ENCODE measurements at regions not wholly inside any gene's neighbourhood (a gene's known extent, or its start where the extent isn't known, plus 50 kb on each side); places are given as distances from the start of the nearest gene placed in this dataset.

GRCh38 chr5:8765886-8766285 lies 780.0 kb downstream of the SEMA5A start:
- TF ChIP-seq CTCF (IDR thresholded peaks at IDR 0.05) = no peak
- Histone ChIP-seq H3K4me3 (no peak overlapping the region), H3K9me3 (no peaks in the 10 kb centered on the region), H3K36me3 (no peaks in the 10 kb centered on the region), H3K27ac (no peak overlapping the region), H3K27me3 (no peaks in the 10 kb centered on the region), H3K4me1 (no peaks in the 10 kb centered on the region)
- no peak for DNase-seq
- intact Hi-C loops (cut with DNase I; ENCODE audit: low total_unique reads) = no loop called here

- intact Hi-C loops (cut with DNase I; ENCODE audit: low total_unique reads) = no loop called here
- H3K36me3 ChIP-seq = no peaks in the 10 kb centered on the region
- no peak overlapping the region for H3K27ac ChIP-seq
- H3K9me3 ChIP-seq = no peaks in the 10 kb centered on the region
- no peak for TF ChIP-seq CTCF (IDR thresholded peaks at IDR 0.05)
- H3K27me3 ChIP-seq = no peaks in the 10 kb centered on the region
- H3K4me1 ChIP-seq = no peaks in the 10 kb centered on the region
- no peak overlapping the region for H3K4me3 ChIP-seq
- DNase-seq = no peak
Measured at GRCh38 chr5:8766448-8766847, 779.4 kb downstream of the SEMA5A start.

DNA sequence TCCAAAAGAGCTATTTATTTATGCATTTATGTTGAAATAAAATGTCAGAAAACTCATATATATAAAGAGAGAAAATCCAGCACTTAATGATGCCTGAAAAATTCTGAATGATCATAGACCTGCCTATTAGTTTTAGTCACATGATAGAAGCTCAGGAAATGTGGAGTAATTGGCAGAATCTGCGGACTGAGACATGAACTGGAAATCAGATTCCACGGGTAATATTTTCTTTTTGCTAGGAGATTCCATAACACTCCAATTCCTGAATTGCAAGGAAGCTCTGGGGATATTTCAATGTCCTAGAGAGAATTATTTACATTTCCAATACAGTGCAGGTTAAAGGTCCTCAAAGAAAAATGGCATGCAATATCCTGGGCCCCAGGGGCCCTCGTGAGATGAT lies 778.8 kb downstream of the SEMA5A start:
- H3K4me1 ChIP-seq = no peaks in the 10 kb centered on the region
- intact Hi-C loops (cut with DNase I; ENCODE audit: low total_unique reads) = no loop called here
- H3K27me3 ChIP-seq = no peaks in the 10 kb centered on the region
- no peak overlapping the region for H3K4me3 ChIP-seq
- TF ChIP-seq CTCF (IDR thresholded peaks at IDR 0.05) = no peak
- no peaks in the 10 kb centered on the region for H3K36me3 ChIP-seq
- no peak overlapping the region for H3K27ac ChIP-seq
- H3K9me3 ChIP-seq = no peaks in the 10 kb centered on the region
- no peak for DNase-seq

GRCh38 chr5:8767746-8768145 lies 778.1 kb downstream of the SEMA5A start:
- Histone ChIP-seq H3K27me3 (no peaks in the 10 kb centered on the region), H3K36me3 (no peaks in the 10 kb centered on the region), H3K27ac (no peak overlapping the region), H3K9me3 (no peaks in the 10 kb centered on the region), H3K4me1 (no peaks in the 10 kb centered on the region), H3K4me3 (no peak overlapping the region)
- no peak for DNase-seq
- TF ChIP-seq CTCF (IDR thresholded peaks at IDR 0.05) = no peak
- intact Hi-C loops (cut with DNase I; ENCODE audit: low total_unique reads) = no loop called here

DNA sequence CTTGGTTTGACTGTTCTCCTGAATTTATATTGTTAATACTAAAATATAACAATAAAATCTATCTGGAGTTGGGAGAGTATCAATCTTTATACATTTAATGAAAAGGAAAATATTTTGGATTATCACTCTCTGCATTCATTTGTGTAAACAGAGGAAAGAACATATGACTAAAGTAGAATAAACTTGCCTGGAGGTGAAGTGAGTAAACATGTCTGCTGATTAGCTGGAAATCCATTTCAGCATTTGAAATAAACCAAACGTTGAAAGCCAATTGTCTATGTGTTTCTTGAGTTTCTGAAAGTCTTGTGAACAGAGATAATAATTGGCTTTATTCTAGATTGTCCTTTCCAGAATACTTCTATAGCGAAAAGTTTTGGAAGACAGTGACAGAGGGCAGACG lies 776.2 kb downstream of the SEMA5A start:
- no peak for TF ChIP-seq CTCF (IDR thresholded peaks at IDR 0.05)
- Histone ChIP-seq H3K27me3 (no peaks in the 10 kb centered on the region), H3K4me1 (no peaks in the 10 kb centered on the region), H3K27ac (no peak overlapping the region), H3K4me3 (no peak overlapping the region), H3K36me3 (no peaks in the 10 kb centered on the region), H3K9me3 (no peaks in the 10 kb centered on the region)
- no peak for DNase-seq
- intact Hi-C loops (cut with DNase I; ENCODE audit: low total_unique reads) = no loop called here

- DNase-seq = no peak
- H3K9me3 ChIP-seq = no peaks in the 10 kb centered on the region
- no peaks in the 10 kb centered on the region for H3K4me1 ChIP-seq
Measured at GRCh38 chr5:8770431-8770830, 775.4 kb downstream of the SEMA5A start.

More at GRCh38 chr5:8770431-8770830, 775.4 kb downstream of the SEMA5A start:
- no peak overlapping the region for H3K4me3 ChIP-seq
- H3K27me3 ChIP-seq = no peaks in the 10 kb centered on the region
- no peak for TF ChIP-seq CTCF (IDR thresholded peaks at IDR 0.05)
- H3K36me3 ChIP-seq = no peaks in the 10 kb centered on the region
- intact Hi-C loops (cut with DNase I; ENCODE audit: low total_unique reads) = no loop called here
- no peak overlapping the region for H3K27ac ChIP-seq

All from tibial artery (tissue), 4 donors.